SK-N-DZ (cell line): ENCODE measurements at regions not wholly inside any gene's neighbourhood (a gene's known extent, or its start where the extent isn't known, plus 50 kb on each side); places are given as distances from the start of the nearest gene placed in this dataset.

Experiments
- DNase-seq: peaks from one replicate; pipeline ENCODE4 v3.0.0-alpha.2; 2015; ENCODE audit warnings: low spot score

DNA sequence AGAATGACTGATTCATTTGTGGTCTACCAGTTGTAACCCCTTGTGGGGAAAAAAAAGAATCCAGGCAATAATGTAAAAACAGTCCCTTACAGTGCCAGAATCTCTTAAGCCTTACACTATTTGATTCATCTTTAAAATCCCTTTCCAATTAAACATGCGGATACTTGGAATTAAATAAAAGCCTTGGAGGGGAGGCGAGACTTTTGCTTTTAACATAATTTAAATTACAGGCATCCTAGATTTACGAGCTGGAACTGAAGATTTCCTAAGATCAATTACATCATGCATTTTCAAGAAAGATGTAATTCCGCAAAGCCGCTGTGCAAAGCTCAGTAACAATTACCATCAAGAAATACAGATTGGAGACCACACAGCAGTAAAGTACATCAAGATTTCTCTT lies 370.2 kb downstream of the MTRR start:
- no peak for DNase-seq

DNA sequence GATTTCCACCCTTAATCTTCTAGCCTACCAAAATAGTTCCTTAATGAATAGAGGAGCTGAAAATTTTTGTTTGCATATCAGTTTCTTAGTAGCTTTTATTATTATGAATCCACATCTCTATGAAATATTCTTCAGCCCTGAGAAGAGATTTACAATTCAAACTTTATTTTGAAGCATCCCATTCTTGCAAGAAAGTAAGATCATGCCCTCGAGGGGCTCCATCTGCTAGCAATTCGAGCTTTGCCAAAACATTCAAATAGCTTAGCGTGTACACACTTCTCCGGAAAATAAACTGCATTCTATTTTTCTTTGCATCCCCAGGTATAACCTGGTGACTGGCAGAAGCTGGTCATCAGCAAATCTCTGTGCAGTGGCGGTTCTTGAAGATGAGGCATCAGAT lies 370.7 kb downstream of the MTRR start:
- no peak for DNase-seq

DNA sequence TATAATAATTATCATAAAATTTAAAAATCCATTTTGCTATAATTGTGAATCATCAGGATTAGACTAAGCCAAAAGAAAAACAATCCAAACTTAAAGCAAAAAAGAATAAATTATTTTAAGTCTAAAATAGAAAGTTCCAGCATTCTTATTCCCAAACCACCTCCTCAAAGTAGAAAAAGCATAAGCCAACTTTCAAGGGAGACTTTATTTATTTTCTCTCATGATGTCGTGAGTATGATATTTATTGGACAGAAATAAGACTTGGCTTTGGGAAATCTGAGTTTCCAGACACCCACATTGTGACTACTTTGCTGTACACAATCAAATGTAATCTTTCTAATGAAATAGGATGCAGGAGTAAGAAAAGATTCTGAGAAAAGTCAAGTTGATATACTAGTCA lies 372.1 kb downstream of the MTRR start:
- DNase-seq, result no peak

DNA sequence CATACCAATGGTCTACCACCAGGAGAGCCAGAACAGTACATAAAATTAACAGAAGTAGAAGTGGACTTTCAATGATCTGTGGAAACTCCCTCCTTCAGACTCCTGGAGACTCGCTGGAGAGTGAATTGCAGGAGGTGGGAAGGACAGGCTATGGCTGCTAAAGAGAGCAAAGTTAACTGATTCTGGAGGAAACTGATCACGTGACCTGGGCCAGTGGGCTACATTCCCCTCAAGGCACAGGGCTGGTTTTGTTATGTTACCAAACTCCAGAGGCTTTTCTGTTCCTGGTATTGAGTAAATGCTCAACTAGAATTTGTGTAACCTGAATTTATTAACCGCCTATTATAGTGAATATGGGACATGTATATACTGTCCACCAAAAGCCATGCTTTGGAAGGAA lies 372.6 kb downstream of the MTRR start:
- no peak for DNase-seq

DNA sequence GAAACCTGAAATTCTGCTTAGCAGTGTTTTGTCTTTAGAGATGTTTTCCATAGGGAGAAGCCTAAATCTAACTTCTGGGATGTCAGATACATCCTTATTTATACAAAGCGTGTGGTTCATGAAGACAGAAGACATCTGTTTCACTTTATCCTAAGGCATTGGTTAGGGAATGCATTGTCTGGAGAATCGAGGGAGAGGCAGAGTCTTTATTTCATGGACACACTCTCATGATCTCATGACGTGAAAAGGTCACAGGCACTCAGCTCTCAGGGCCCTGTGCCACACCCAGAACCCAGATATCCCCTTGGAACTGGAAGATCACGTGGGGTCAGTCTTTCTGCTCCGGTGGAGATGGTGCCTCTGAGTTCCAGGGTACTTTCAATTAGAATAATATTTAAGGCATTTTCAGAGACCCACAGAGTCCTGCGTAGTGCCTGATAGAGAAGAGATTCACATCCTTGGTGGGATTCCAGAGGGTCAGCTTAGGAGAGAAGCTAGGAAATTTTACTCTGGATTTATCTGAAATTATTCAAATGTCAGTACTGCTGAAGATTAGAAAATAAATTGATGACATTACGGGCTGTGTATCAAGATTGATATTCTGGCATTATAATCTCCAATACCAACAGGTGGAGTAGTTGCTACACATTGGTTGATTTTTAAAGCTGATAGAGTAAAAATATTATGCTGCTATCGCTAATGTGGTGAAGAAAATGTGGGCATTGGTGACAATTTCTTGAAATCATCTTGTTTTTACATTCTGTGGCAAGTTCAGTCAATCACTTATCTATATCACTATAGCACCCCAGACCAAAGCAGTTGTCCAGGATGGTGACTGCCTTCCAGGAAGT lies 378.3 kb downstream of the MTRR start:
- DNase-seq, result no peak

DNA sequence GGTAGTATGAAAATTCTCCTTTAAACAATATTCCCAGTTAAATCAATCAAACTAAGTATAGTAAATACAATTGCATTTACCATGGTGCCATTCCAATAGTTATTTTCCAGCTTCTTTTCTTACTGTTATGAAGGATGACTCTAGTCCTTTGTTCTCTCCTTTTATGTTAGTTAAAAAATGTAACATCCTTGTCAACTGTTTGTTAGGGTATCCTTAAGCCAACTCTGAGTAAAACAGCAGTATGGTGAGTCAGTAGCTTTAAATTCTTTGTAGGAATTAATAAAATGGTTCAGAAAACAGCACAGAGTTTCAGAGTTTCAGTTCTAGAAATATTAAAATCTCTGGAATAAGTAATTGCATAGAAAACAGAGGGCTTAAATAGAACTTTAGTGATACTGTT lies 384.4 kb downstream of the MTRR start:
- DNase-seq, result no peak

DNA sequence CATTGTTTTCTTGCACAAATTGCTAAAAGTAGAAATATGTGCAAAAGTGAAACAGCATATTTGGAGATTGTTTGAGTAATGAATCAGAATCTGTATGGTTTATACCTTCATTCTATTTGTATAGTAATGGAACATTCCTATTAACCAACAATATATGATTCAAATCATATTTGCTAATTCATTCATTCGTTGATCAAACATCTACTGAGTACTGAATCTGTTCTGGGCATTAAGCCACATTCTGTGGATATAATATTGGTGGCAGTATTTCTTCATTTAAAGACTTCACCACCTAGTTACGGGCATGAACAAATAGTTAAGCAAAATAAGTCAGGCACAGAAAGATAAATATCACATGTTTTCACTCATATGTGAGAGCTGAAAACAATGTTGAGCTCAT lies 385.7 kb downstream of the MTRR start:
- DNase-seq, result no peak

DNA sequence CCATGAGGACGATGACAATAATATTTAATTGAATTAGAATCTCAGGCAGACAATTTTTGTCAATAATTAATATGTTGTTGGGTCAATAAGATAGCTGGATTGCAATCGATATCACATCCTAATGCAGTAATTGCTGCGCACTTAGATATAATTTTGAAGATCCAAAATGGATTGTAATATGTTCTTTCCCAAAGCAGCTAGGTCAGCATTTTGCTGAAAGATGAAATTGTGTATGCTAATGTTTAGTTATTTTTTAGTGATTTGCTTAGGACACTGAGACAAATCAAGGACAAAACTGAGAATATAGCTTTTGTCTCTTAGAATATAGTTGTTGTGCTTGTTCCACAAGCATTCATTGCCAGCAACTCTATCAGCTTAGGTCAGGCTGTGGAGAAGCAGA lies 389.9 kb downstream of the MTRR start:
- DNase-seq, result no peak

DNA sequence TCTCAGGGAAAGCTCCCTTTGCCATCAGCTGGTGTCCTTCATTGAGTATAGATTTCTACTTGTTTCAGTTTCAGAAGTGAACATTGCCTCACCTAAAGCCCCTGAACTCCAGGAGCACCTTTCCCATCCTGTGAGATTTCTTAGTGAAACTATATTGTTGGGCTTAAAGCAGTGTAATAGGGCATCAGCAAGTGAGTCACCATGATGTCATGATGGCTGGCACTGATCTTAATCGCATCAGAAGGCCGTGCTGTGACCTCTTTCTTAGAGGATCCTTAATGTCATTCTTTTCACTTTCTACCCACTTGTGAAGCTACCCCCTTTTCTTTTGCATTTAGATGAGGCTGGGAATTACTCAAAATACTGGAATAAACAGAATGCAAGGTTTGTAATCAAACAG lies 401.3 kb downstream of the MTRR start:
- no peak for DNase-seq

DNA sequence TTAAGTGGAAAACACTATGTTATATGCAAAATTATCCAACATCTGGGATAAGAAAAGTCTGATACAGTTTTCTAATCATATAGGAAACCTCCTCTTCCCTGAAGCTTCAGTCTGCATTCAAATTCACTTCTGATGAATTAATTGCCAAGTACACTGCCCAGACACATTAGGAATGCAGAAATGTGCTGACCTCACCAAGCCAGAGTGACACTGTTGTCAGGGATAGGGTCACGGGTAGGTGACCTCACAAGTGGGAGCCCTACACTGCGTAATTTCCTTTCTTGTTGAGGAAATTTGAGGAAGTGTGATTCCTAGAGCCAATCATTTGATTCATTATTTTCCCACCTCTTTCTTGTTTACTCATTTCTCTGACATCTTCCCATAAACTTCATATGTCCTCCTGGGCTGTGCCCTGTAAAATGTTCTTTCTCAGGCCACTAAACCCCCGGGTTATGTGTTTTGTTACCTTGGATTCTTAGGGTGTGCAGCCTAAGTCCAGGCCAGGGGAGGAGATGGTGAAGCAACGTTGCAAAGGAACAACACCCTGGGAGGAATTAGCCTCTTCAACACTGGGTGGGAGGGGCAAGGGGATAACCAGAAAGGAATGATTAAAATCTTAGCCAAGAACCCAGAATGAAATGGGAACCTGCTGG lies 411.9 kb downstream of the MTRR start:
- no peak for DNase-seq

DNA sequence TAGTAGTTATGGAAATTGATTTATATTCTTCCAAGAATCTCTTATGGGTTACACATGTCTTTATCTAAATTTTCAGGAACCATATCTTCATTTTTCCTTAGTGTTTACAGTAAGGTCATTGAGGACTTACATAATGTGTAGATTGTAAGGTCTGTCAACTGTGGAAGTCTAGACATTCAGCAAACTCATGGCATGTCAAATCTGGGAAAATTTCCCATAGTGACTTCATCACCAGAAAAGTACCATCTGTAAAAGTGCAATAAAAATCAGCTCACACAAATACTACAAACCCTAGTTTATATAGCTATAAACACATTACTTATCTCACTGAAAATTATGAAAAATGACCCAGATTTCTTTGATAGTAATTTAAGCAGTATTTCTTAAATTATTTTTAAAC lies 419.4 kb downstream of the MTRR start:
- no peak for DNase-seq

DNA sequence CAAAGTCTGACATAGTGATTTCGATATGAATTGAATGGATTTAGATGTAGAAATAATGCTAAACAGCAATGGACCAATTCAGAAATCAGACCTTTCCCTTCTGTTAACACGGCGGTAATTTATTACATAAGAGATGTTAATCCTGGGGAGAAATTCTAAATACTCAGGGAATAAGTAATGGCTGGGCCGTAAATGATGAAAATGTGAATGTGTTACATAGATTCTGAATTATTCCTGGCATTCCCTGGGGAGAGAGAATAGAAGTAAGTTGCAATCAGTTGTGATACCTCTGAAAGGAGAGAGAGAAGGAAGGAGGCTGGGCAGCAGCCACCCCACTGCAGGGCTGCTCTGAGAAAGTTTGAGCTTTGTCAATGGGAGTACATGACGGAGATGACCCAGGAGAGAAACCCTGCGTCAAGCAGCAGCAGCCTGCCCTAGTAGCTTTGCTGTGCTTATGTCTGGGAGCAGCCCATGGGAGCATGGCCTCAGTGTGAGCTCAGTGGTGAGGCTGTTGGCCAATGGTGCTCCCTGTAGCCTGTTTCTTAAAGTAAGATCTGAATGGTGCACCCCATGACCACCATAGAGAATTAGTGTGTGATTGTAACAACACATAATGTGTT lies 420.1 kb downstream of the MTRR start:
- DNase-seq, result no peak

DNA sequence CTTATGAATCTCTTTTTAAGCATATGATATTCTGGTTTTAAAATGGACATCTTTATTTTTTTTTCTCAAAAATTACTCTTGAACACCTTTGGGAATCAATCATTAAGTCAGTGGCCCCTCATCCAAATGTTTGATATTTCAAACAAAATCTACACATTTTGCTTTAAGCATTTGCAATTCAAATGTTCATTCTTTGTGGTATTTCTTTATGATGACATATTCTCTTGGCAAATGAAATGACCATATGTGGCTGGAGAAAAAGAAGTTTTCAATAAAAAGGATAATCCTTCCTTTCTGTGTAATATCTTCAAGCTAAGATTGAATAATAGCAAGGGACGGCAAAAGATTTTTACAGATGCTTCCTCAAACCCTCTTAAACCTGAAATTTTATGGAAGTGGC lies 420.8 kb downstream of the MTRR start:
- no peak for DNase-seq

DNA sequence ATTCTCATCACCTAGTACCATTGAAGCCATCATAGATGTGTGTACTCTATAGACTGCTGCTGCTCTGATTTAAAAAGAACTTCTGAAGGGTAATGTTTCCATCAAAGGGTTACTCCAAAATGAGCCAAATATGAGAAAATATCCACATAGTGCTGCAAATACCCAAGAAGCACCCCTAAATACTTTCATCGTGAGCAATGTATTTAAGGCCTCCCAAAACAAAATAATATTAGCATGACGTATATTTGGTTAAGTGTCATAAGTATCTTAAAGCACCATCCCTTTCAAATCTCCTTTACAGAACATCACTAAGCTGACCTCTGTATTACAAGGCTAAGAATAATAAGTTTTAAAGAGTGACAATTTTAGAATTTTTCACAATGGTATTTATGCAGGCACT lies 421.8 kb downstream of the MTRR start:
- DNase-seq, result no peak

DNA sequence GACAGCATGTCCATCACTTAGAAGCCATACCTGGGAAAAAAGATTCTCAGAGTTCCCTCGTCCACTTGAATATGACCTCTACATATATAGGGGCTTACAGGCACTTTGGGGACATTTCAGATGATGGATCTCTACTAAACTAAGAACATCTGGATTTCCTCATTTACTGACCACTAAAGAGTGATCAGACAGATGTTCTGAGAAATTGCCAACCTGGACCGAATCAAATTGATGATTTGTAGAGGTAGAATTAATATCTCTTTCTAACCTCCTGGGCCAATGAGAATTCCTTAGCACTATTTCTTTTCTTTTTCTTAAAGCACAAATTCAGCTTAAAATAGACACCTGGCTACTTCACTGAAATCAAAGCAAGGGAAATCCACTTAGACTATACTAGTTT lies 422.7 kb downstream of the MTRR start:
- no peak for DNase-seq

DNA sequence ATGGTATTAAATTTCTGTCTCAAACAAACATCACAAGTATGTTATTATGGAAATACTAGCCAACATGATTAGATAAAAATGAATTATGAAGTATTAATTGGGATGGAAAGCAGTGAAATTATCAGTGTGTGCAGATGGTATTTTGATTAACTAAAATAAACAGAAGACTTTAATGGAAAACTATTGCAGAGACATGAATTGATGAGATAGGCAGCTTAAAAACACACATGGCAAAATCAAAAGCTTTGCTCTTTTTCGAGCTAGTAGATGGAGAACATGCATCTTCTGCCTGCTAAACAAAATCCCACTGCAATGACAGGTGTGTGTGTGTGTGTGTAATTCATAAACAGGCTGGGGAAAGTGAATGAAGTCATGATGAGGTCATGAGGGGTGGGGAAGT lies 426.2 kb downstream of the MTRR start:
- no peak for DNase-seq

DNA sequence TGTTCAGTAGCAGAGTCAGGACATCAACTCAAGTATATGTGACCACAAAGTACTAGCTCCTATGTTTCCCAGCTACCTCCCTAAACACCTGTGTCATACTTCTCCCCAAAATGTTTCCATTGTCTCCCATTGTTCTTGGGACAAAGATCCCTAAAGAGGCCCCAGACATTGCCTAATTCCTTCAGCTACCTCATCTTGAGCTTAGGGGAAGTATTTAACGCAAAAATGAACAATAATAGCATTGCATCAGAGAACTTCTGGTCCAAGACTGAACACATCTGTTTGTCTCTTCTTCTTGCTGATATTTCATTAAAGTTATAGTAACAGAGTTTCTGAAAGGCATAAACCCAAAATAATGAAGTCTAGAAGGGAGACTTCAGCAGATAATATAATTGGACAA lies 430.8 kb downstream of the MTRR start:
- DNase-seq, result no peak

DNA sequence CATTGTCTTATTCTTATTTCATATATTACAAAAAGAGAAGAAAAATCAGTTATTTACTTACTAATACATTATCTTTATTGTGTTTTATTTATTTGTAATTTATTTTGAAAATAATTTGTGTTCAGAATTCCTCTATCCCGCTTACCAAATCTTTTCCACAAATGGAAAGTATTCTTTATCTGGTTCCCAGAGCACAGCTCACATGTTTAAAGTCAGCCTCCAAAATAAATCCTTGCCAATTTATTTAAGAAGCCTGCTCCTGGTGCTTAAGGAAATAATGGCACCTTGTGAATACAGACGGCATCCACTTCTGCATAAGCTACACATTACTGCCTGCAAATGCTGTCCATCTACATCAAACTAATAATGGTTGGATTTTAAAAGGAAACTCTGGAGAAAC lies 435.4 kb downstream of the MTRR start:
- no peak for DNase-seq

DNA sequence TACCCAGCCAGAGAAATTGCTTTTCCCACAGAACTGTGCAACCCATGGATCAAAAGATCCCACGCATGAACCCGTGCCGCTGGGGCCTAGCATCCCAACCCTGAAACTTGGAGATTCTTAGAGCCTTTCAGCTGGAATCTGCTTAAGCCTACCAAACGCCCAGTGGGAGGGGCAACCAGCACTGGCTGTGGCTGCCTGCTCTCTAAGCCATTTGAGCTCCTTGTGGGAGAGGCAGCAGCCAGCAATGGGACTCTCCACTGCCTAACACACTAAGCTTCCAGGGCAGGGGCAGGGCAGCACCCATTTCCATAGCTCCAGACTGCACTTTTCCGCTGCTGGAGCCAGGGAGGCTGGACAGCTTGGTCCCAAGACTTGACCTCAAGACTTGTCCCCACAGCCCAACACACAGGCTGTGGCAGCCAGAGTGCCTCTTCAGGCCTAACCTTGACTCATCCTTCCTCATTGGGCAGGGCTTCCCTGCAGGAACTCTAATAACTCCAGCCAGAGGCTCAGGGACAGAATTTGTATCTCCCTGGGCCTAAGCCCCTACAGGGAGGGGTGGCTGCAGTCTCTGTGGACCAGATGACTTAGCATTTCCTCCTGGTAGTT lies 437.4 kb downstream of the MTRR start:
- DNase-seq, result no peak

DNA sequence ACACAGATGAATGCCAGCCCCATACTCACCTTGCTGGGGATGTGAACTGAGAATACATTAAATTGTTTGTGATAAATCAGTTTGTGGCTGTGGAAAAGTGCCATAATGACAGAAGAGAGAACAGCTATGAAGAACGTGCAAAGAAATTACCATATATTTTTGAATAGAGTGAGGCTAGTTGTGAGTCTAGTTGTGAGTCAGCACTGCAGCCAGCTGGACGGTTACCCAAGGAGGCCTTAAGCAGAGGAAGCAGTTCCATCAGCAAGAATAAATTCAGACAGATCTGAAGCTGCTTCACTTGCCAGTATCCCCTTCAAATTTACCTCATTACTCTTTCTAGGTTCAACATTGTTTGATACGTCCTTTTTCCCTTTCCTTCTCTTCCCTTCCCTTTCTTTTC lies 446.0 kb downstream of the MTRR start:
- no peak for DNase-seq

DNA sequence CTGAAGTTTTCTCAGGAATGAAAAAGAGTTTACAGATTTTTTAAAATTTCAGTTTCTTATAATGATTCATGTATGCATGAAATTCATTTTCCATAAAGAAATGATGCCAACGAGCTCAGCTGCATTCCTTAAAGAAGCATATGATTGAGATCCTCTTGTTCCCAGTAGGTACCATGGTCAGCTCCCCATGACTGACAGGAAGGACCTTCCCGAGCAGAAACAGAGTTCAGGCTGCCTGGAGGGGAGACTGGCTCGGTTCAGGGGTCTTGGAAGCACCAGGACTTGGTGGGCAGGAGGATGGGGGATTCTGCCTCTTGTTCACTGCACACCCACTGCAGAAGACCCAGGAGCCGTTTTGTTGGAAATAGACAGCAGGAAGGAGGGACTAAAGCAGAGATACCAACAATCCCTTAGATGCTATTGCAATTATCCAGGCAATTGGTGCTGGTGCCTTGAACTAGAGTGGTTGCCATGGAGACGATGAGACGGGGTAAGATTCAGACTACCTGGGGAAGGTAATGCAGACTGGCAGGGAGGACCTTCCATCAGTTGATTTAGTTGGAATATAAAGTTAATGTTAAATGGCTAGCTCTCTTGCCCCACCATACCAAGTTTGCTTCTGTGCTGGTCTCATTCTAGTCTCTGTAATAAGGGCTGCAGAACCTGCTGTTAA lies 447.8 kb downstream of the MTRR start:
- no peak for DNase-seq

DNA sequence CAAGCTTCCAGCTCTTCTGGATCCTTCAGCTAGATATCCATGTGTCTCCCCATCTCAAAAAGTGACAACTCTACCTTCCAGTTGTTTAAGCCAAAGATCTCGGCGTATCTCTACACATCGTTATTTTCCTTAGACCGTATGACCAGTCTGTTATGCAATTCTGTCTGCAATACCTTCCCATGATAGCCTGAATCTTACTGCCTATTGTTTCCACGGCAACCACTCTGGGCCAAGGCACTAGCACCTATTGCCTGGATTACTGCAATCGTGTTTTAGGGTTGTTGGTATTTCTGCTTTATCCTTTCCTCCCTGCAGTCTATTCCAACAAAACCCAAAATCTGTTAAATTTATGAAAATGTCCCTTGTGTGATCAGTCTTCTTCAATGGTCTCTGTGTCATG lies 448.4 kb downstream of the MTRR start:
- DNase-seq, result no peak
